Caco-2 (cell line): ENCODE measurements at regions not wholly inside any gene's neighbourhood (a gene's known extent, or its start where the extent isn't known, plus 50 kb on each side); places are given as distances from the start of the nearest gene placed in this dataset.

Source experiments
- BruUV-seq: library from RNA; stranded (reverse); fragments of 400-500 nt; replicated peaks from 2 replicates; lab custom pipeline; 2021; lab: Mats Ljungman, UMichigan
- CTCF ChIA-PET: fragments of 300-600 bp; sonication (Branson Sonifier 250); formaldehyde crosslinking; loops from one replicate; lab custom pipeline; 2022; ENCODE audit warnings: antibody characterized with exemption; lab: Charles Lee
- POLR2A ChIA-PET: fragments of 300-600 bp; sonication (Branson Sonifier 250); formaldehyde crosslinking; loops from one replicate; lab custom pipeline; 2022; ENCODE audit warnings: antibody characterized with exemption; lab: Charles Lee
- DNase-seq, 2 experiments: peaks; one replicate each; pipeline versions ENCODE4 v3.0.0 to v3.0.0-alpha.2; 2020 to 2022
- H3K27me3 ChIP-seq: replicated peaks from 2 replicates; pipeline ENCODE4 v1.6.0; 2011; ENCODE audit warnings: low read length; ENCODE audit not compliant: control insufficient read depth, insufficient read depth
- H3K36me3 ChIP-seq: 2 replicates; pipeline ENCODE4 v1.5.1; 2011; ENCODE audit warnings: low read length; ENCODE audit not compliant: control insufficient read depth, insufficient read depth
- H3K4me1 ChIP-seq: fragments of 250-450 bp; sonication (Bioruptor Pico); 2 replicates; pipeline ENCODE4 v1.5.1; 2020; ENCODE audit warnings: mild to moderate bottlenecking
- H3K4me3 ChIP-seq: 2 replicates; pipeline ENCODE4 v1.5.1; 2011; ENCODE audit warnings: low read depth, mild to moderate bottlenecking, control low read depth, low read length
- H3K9me3 ChIP-seq: fragments of 250-450 bp; sonication (Bioruptor Pico); 2 replicates; pipeline ENCODE4 v1.5.1; 2020; ENCODE audit warnings: mild to moderate bottlenecking, moderate library complexity
- H3K27ac Mint-ChIP-seq: one replicate; pipeline ENCODE4 v1.8.0; 2022; ENCODE audit warnings: mixed read lengths; ENCODE audit not compliant: unreplicated experiment
- H3K27me3 Mint-ChIP-seq: one replicate; pipeline ENCODE4 v1.8.0; 2022; ENCODE audit warnings: mixed read lengths; ENCODE audit not compliant: insufficient read depth, unreplicated experiment
- H3K36me3 Mint-ChIP-seq: one replicate; pipeline ENCODE4 v1.8.0; 2022; ENCODE audit warnings: mild to moderate bottlenecking, mixed read lengths; ENCODE audit not compliant: insufficient read depth, unreplicated experiment
- H3K4me1 Mint-ChIP-seq: one replicate; pipeline ENCODE4 v1.8.0; 2022; ENCODE audit warnings: low read depth, mixed read lengths; ENCODE audit not compliant: unreplicated experiment
- H3K4me3 Mint-ChIP-seq: one replicate; pipeline ENCODE4 v1.8.0; 2022; ENCODE audit warnings: mild to moderate bottlenecking, moderate library complexity, mixed read lengths; ENCODE audit not compliant: unreplicated experiment
- H3K9me3 Mint-ChIP-seq: one replicate; pipeline ENCODE4 v1.8.0; 2022; ENCODE audit warnings: mixed read lengths; ENCODE audit not compliant: unreplicated experiment
- intact Hi-C: fragments of 100-400 bp; cut with micrococcal nuclease; formaldehyde crosslinking; loops from one replicate; pipeline ENCODE4 v1.10.0; 2022; ENCODE audit not compliant: unreplicated experiment
- TF ChIP-seq, protein P1 (sequence below), 2 experiments: fragments of 200-600 bp in 1 of 2; IDR thresholded peaks; 1 replicate in 1 of 2; 2 replicates in 1 of 2; pipeline versions ENCODE4 v1.5.1 to v1.8.0; 2011 to 2022; ENCODE audit warnings: antibody characterized with exemption in 1 of 2, control low read depth in 1 of 2, inconsistent platforms in 1 of 2, low read depth in 1 of 2, low read length in 1 of 2, mild to moderate bottlenecking in 1 of 2, moderate library complexity in 1 of 2; ENCODE audit not compliant: insufficient read depth in 1 of 2, severe bottlenecking in 1 of 2, unreplicated experiment in 1 of 2

GRCh38 chr4:134426821-134427220 lies 225.2 kb upstream of the PABPC4L start:
- no peaks in the 10 kb centered on the region for H3K27me3 ChIP-seq
- BruUV-seq, result no TSS peak
- H3K36me3 ChIP-seq, result no peaks in the 10 kb centered on the region
- H3K36me3 Mint-ChIP-seq, result no peaks in the 10 kb centered on the region
- no peaks in the 10 kb centered on the region for H3K9me3 ChIP-seq
- H3K4me3 ChIP-seq, result no peak overlapping the region
- ChIA-PET CTCF (no interaction called here), POLR2A (no interaction called here)
- no peak overlapping the region for H3K27ac Mint-ChIP-seq
- H3K4me1 ChIP-seq, result no peaks in the 10 kb centered on the region
- H3K9me3 Mint-ChIP-seq, result no peaks in the 10 kb centered on the region
- no peak overlapping the region for H3K4me3 Mint-ChIP-seq
- intact Hi-C loops, result no loop called here
- TF ChIP-seq, protein P1, sequence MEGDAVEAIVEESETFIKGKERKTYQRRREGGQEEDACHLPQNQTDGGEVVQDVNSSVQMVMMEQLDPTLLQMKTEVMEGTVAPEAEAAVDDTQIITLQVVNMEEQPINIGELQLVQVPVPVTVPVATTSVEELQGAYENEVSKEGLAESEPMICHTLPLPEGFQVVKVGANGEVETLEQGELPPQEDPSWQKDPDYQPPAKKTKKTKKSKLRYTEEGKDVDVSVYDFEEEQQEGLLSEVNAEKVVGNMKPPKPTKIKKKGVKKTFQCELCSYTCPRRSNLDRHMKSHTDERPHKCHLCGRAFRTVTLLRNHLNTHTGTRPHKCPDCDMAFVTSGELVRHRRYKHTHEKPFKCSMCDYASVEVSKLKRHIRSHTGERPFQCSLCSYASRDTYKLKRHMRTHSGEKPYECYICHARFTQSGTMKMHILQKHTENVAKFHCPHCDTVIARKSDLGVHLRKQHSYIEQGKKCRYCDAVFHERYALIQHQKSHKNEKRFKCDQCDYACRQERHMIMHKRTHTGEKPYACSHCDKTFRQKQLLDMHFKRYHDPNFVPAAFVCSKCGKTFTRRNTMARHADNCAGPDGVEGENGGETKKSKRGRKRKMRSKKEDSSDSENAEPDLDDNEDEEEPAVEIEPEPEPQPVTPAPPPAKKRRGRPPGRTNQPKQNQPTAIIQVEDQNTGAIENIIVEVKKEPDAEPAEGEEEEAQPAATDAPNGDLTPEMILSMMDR (IDR thresholded peaks at IDR 0.05; ENCODE audit: insufficient read depth in 1 of 2, low read depth in 1 of 2, low read length in 1 of 2, severe bottlenecking in 1 of 2, unreplicated experiment in 1 of 2), result no peak
- DNase-seq, result no peak
- H3K27me3 Mint-ChIP-seq, result no peaks in the 10 kb centered on the region
- no peaks in the 10 kb centered on the region for H3K4me1 Mint-ChIP-seq

- Histone ChIP-seq H3K36me3 (no peaks in the 10 kb centered on the region), H3K9me3 (no peaks in the 10 kb centered on the region), H3K27me3 (no peaks in the 10 kb centered on the region), H3K4me3 (no peak overlapping the region), H3K4me1 (no peaks in the 10 kb centered on the region)
- DNase-seq, result no peak
- H3K4me1 Mint-ChIP-seq, result no peaks in the 10 kb centered on the region
- no peaks in the 10 kb centered on the region for H3K9me3 Mint-ChIP-seq
- intact Hi-C loops, result no loop called here
- no TSS peak for BruUV-seq
- ChIA-PET CTCF (no interaction called here), POLR2A (no interaction called here)
- H3K27me3 Mint-ChIP-seq, result no peaks in the 10 kb centered on the region
- TF ChIP-seq, protein P1 (IDR thresholded peaks at IDR 0.05; ENCODE audit: insufficient read depth in 1 of 2, low read depth in 1 of 2, low read length in 1 of 2, severe bottlenecking in 1 of 2, unreplicated experiment in 1 of 2), result no peak
- H3K36me3 Mint-ChIP-seq, result no peaks in the 10 kb centered on the region
- no peak overlapping the region for H3K27ac Mint-ChIP-seq
- H3K4me3 Mint-ChIP-seq, result no peak overlapping the region
Observed at GRCh38 chr4:134425756-134426155, 224.2 kb upstream of the PABPC4L start.

GRCh38 chr4:134422776-134423175 lies 221.2 kb upstream of the PABPC4L start:
- H3K4me3 Mint-ChIP-seq, result no peak overlapping the region
- Histone ChIP-seq H3K4me1 (no peaks in the 10 kb centered on the region), H3K4me3 (no peak overlapping the region), H3K9me3 (no peaks in the 10 kb centered on the region), H3K27me3 (no peaks in the 10 kb centered on the region), H3K36me3 (no peaks in the 10 kb centered on the region)
- no peaks in the 10 kb centered on the region for H3K4me1 Mint-ChIP-seq
- H3K27ac Mint-ChIP-seq, result no peak overlapping the region
- peaks cover 4% of the 10 kb centered on the region for H3K27me3 Mint-ChIP-seq
- H3K9me3 Mint-ChIP-seq, result no peaks in the 10 kb centered on the region
- TF ChIP-seq, protein P1 (IDR thresholded peaks at IDR 0.05; ENCODE audit: insufficient read depth in 1 of 2, low read depth in 1 of 2, low read length in 1 of 2, severe bottlenecking in 1 of 2, unreplicated experiment in 1 of 2), result no peak
- ChIA-PET POLR2A (no interaction called here), CTCF (no interaction called here)
- no TSS peak for BruUV-seq
- DNase-seq, result no peak
- intact Hi-C loops, result no loop called here
- H3K36me3 Mint-ChIP-seq, result no peaks in the 10 kb centered on the region
